WERI-Rb-1 (cell line): ENCODE measurements at regions not wholly inside any gene's neighbourhood (a gene's known extent, or its start where the extent isn't known, plus 50 kb on each side); places are given as distances from the start of the nearest gene placed in this dataset.
"Not testable (repeated sequence)": the region's sequence is repeated elsewhere in the genome, so short reads cannot be mapped to it uniquely, and the experiment has no call there.

Experiments
- DNase-seq: peaks from one replicate; pipeline ENCODE4 v3.0.0-alpha.2; 2020
- H3K27ac ChIP-seq: fragments of 250-450 bp; sonication (Bioruptor Pico); 2 replicates; pipeline ENCODE4 v1.5.1; 2020; ENCODE audit warnings: mild to moderate bottlenecking, moderate library complexity
- H3K27me3 ChIP-seq: fragments of 250-450 bp; sonication (Bioruptor Pico); 2 replicates; pipeline ENCODE4 v1.5.1; 2021; ENCODE audit warnings: mild to moderate bottlenecking, low read depth, moderate library complexity; ENCODE audit not compliant: insufficient read depth, severe bottlenecking
- H3K36me3 ChIP-seq: fragments of 250-450 bp; sonication (Bioruptor Pico); 2 replicates; pipeline ENCODE4 v1.5.1; 2020; ENCODE audit warnings: mild to moderate bottlenecking, moderate library complexity
- H3K4me3 ChIP-seq: 2 replicates; pipeline ENCODE4 v1.5.1; 2011; ENCODE audit warnings: low read depth, mild to moderate bottlenecking, control low read depth, low read length
- H3K9me3 ChIP-seq: fragments of 250-450 bp; sonication (Bioruptor Pico); 2 replicates; pipeline ENCODE4 v1.5.1; 2021; ENCODE audit warnings: mild to moderate bottlenecking, moderate library complexity; ENCODE audit not compliant: severe bottlenecking
- CTCF ChIP-seq: IDR thresholded peaks from 2 replicates; pipeline ENCODE4 v1.5.1; 2011; ENCODE audit warnings: low read depth, mild to moderate bottlenecking, control low read depth, inconsistent platforms, low read length

GRCh38 chr20:39752262-39752876, 790.2 kb downstream of the DHX35 start:
- Histone ChIP-seq H3K27me3 (peaks cover 13% of the 10 kb centered on the region), H3K36me3 (no peaks in the 10 kb centered on the region), H3K9me3 (no peaks in the 10 kb centered on the region), H3K27ac (no peak overlapping the region), H3K4me3 (no peak overlapping the region)
- no peak for DNase-seq
- no peak for TF ChIP-seq CTCF

- no peaks in the 10 kb centered on the region for H3K9me3 ChIP-seq
- no peak for DNase-seq
- no peak overlapping the region for H3K27ac ChIP-seq
- H3K36me3 ChIP-seq: no peaks in the 10 kb centered on the region
- H3K27me3 ChIP-seq: peaks cover 13% of the 10 kb centered on the region
- H3K4me3 ChIP-seq: no peak overlapping the region
- no peak for TF ChIP-seq CTCF
Observed at GRCh38 chr20:39751557-39752137, 789.5 kb downstream of the DHX35 start.

GRCh38 chr20:39745380-39745779, 783.2 kb downstream of the DHX35 start:
- Histone ChIP-seq H3K36me3 (no peaks in the 10 kb centered on the region), H3K27me3 (no peaks in the 10 kb centered on the region), H3K4me3 (no peak overlapping the region), H3K9me3 (no peaks in the 10 kb centered on the region), H3K27ac (no peak overlapping the region)
- no peak for TF ChIP-seq CTCF
- no peak for DNase-seq

DNA sequence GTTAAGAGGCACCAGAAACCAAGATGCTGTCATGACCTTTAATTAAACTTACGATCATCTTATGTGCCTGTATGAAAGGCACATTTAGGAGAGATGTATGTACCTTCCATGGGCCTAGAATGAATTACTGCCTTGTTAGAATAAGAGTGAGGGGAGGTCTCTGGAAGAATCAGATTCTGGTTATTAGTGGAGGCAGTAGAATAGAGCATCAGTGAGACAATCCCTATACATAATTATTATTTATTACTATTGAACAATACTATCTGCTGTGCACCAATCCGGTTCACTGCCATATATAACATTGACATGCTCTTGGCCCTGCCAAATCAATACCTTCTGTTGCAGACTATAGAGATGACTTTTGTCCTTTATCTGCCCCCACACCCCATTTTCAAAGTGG, 776.5 kb downstream of the DHX35 start:
- TF ChIP-seq CTCF: no peak
- Histone ChIP-seq H3K4me3 (no peak overlapping the region), H3K27me3 (peaks cover 7% of the 10 kb centered on the region), H3K27ac (no peak overlapping the region), H3K36me3 (no peaks in the 10 kb centered on the region), H3K9me3 (no peaks in the 10 kb centered on the region)
- no peak for DNase-seq

DNA sequence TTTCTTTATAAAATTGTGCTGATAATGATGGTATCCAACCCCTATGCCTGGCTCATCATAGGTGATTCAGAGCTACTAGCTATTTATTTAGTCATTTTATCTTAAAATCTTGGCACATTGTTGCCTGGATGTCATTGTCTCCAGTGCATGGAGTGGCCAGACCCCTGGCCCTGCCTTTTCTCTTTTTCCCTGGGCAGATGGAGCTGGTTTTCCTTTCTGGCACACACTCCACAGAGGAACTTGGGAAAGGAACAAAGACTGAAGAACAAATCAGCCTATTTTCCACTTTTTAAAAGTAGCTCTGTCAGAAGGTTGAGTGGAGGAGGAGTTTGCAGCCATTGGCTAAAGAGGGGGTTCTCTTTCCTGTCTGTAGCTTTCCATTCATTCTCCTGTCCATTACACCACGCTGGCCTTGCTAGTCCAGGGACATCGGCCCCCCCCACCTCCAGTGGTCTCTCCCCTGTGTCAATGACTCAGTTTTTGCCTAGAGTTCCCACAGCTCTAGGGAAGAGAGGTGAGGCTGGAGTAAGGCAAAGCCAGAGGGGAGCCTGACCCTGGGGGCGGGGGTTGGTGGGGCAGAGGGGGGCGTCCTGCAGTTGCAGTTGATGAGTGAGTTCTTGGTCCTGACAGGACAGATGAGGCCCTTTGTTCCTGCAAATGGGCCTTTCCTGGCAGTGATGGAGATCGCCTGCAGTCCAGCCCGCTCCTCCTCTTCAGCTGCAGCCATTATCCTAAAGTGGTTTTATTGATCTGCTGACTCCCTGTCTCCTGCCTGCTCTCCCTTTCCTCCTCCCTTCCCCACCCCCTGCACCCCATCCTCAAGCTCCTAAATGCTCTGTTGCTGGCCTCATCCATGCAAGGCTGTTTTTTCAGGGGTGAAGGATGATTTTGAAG, 774.5 kb downstream of the DHX35 start:
- Histone ChIP-seq H3K27ac (no peak overlapping the region), H3K4me3 (no peak overlapping the region), H3K36me3 (no peaks in the 10 kb centered on the region), H3K9me3 (no peaks in the 10 kb centered on the region), H3K27me3 (peaks cover 7% of the 10 kb centered on the region)
- no peak for DNase-seq
- TF ChIP-seq CTCF: no peak

DNA sequence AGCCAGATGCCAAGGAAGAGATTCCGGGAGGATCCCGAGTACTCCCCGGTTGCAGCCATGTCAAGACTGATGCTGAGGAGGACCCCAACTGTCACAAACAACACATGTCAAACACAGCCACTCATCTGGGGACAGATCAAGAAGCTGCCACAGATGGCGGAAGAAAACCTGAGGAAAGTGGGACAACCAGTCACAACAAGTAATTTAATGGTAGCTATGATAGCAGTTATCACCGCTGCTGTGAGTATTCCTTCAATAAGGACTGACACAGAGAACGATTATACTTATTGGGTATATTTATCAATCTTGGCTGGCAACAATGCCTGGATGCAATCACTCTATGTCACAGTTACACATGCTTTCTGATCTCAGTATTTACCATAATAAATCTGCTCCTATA, 763.4 kb downstream of the DHX35 start:
- not testable (repeated sequence) for H3K4me3 ChIP-seq, H3K9me3 ChIP-seq, H3K36me3 ChIP-seq, DNase-seq, H3K27ac ChIP-seq, H3K27me3 ChIP-seq
